PFSK-1 (cell line): ENCODE measurements at regions not wholly inside any gene's neighbourhood (a gene's known extent, or its start where the extent isn't known, plus 50 kb on each side); places are given as distances from the start of the nearest gene placed in this dataset.

Experiments used
- FOXP2 ChIP-seq: optimal IDR thresholded peaks from 2 replicates; pipeline ENCODE3; 2011; ENCODE audit warnings: borderline replicate concordance, control low read depth, inconsistent platforms; ENCODE audit not compliant: insufficient read depth; ENCODE audit errors: extremely low read length, extremely low read depth
- POLR2AphosphoS5 ChIP-seq: IDR thresholded peaks from 2 replicates; pipeline ENCODE4 v1.6.1; 2012; ENCODE audit warnings: low read depth, mild to moderate bottlenecking, control low read depth, low read length, moderate library complexity
- REST ChIP-seq, 2 experiments: IDR thresholded peaks; 2 replicates each; pipeline versions ENCODE4 v1.6.1 to v1.8.0; 2011 to 2012; ENCODE audit warnings: low read depth in 2 of 2, low read length in 2 of 2, control low read depth in 1 of 2, inconsistent platforms in 1 of 2, mild to moderate bottlenecking in 1 of 2, moderate library complexity in 1 of 2; ENCODE audit not compliant: insufficient read depth in 1 of 2
- SIN3A ChIP-seq: IDR thresholded peaks from 2 replicates; pipeline ENCODE4 v1.6.1; 2012; ENCODE audit warnings: mild to moderate bottlenecking, low read length, moderate library complexity, borderline replicate concordance; ENCODE audit not compliant: insufficient read depth
- TAF1 ChIP-seq: IDR thresholded peaks from 2 replicates; pipeline ENCODE4 v1.6.1; 2012; ENCODE audit warnings: low read length, control low read depth, borderline replicate concordance; ENCODE audit not compliant: insufficient read depth

GRCh38 chr12:46560874-46561273 is 188.3 kb upstream of the SLC38A2 start:
- TF ChIP-seq POLR2AphosphoS5 (no peak), REST (IDR thresholded peaks at IDR 0.05; ENCODE audit: insufficient read depth in 1 of 2, low read depth in 2 of 2, low read length in 2 of 2) (no peak), SIN3A (no peak), TAF1 (no peak), FOXP2 (no peak)
